NCI-H2171 (cell line): ENCODE measurements at regions not wholly inside any gene's neighbourhood (a gene's known extent, or its start where the extent isn't known, plus 50 kb on each side); places are given as distances from the start of the nearest gene placed in this dataset.

ENCODE experiments used
- DNase-seq: peaks from one replicate; lab custom pipeline; 2025; lab: John Stamatoyannopoulos, UW

- DNase-seq: no peak
These were observed 102.5 kb upstream of the RGS4 start for GRCh38 chr1:162966613-162967012.

- DNase-seq: no peak
These were observed 103.9 kb upstream of the CCDC190 start for GRCh38 chr1:162964901-162965300.

- DNase-seq: no peak
These were observed 95.9 kb upstream of the CCDC190 start for GRCh38 chr1:162956922-162957321.

GRCh38 chr1:162954824-162955223, 93.8 kb upstream of the CCDC190 start:
- DNase-seq: no peak

GRCh38 chr1:162952956-162953355, 92.0 kb upstream of the CCDC190 start:
- no peak for DNase-seq

- DNase-seq: no peak
These were observed 90.8 kb upstream of the CCDC190 start for GRCh38 chr1:162951553-162952315.

- DNase-seq: no peak
These were observed 89.2 kb upstream of the CCDC190 start for GRCh38 chr1:162950187-162950586.

GRCh38 chr1:162946701-162947100, 85.7 kb upstream of the CCDC190 start:
- no peak for DNase-seq

GRCh38 chr1:162944974-162945674, 84.1 kb upstream of the CCDC190 start:
- DNase-seq: no peak

GRCh38 chr1:162943622-162944021, 82.6 kb upstream of the CCDC190 start:
- no peak for DNase-seq

GRCh38 chr1:162942916-162943559, 82.1 kb upstream of the CCDC190 start:
- no peak for DNase-seq

- no peak for DNase-seq
These were observed 80.0 kb upstream of the CCDC190 start for GRCh38 chr1:162941024-162941423.

GRCh38 chr1:162939035-162939434, 78.1 kb upstream of the CCDC190 start:
- DNase-seq: no peak

- no peak for DNase-seq
These were observed 76.9 kb upstream of the CCDC190 start for GRCh38 chr1:162937716-162938395.

- DNase-seq: no peak
These were observed 70.1 kb upstream of the CCDC190 start for GRCh38 chr1:162930976-162931560.

- no peak for DNase-seq
These were observed 69.6 kb upstream of the CCDC190 start for GRCh38 chr1:162930532-162930931.

- no peak for DNase-seq
These were observed 68.2 kb upstream of the CCDC190 start for GRCh38 chr1:162929177-162929576.

GRCh38 chr1:162928141-162928540, 67.2 kb upstream of the CCDC190 start:
- no peak for DNase-seq

GRCh38 chr1:162927421-162927820, 66.4 kb upstream of the CCDC190 start:
- no peak for DNase-seq

GRCh38 chr1:162926906-162927305, 65.9 kb upstream of the CCDC190 start:
- no peak for DNase-seq

- no peak for DNase-seq
These were observed 63.2 kb upstream of the CCDC190 start for GRCh38 chr1:162924179-162924578.

GRCh38 chr1:162922201-162922600, 61.2 kb upstream of the CCDC190 start:
- no peak for DNase-seq
